GM12878 (cell line): ENCODE measurements at regions not wholly inside any gene's neighbourhood (a gene's known extent, or its start where the extent isn't known, plus 50 kb on each side); places are given as distances from the start of the nearest gene placed in this dataset.

ENCODE experiments used
- ATAC-seq: fragments of 200-7000 bp; cut with Tn5 transposase; 3 replicates; pipeline ENCODE4 v1.9.1; 2020; ENCODE audit warnings: mild to moderate bottlenecking, moderate library complexity
- BruUV-seq: library from RNA; stranded (reverse); fragments of 400-500 nt; replicated peaks from 2 replicates; lab custom pipeline; 2021; lab: Mats Ljungman, UMichigan
- CTCF ChIA-PET: fragments of 300-600 bp; sonication (Branson Sonifier 250); formaldehyde crosslinking; extraction: SDS; loops from one replicate; lab custom pipeline; 2021; ENCODE audit warnings: inconsistent platforms; lab: Yijun Ruan, JAX
- POLR2A ChIA-PET: fragments of 350-600 bp; formaldehyde crosslinking; extraction: SDS; loops from one replicate; lab custom pipeline; 2021; ENCODE audit warnings: inconsistent platforms; lab: Charles Lee
- RAD21 ChIA-PET: fragments of 300-600 bp; sonication (Branson Sonifier 250); formaldehyde crosslinking; loops from one replicate; lab custom pipeline; 2023; ENCODE audit warnings: antibody characterized with exemption; ENCODE audit not compliant: unreplicated experiment; lab: Charles Lee
- SMC1A ChIA-PET: fragments of 300-600 bp; sonication (Branson Sonifier 250); formaldehyde crosslinking; loops from one replicate; lab custom pipeline; 2023; ENCODE audit not compliant: unreplicated experiment, uncharacterized antibody; lab: Charles Lee
- DNase-seq: peaks from one replicate; pipeline ENCODE4 v3.0.0-alpha.2; 2011; ENCODE audit warnings: low read depth, low spot score
- FAIRE-seq: peaks from 3 replicates; lab custom pipeline; 2011; peaks lifted over from hg19 to GRCh38; lab: Jason Lieb, UNC
- H2AFZ ChIP-seq: 2 replicates; pipeline ENCODE4 v1.6.0; 2011; ENCODE audit warnings: low read depth, low read length, control low read depth; ENCODE audit not compliant: control insufficient read depth
- H3K27ac ChIP-seq: 2 replicates; pipeline ENCODE4 v1.5.1; 2011; ENCODE audit warnings: control low read depth; ENCODE audit not compliant: control insufficient read depth, insufficient read depth
- H3K27me3 ChIP-seq, 2 experiments: replicated peaks in 1 of 2; 2 replicates each; pipeline versions ENCODE4 v1.6.0 to v1.6.1; 2011; ENCODE audit warnings: low read length in 1 of 2; ENCODE audit not compliant: control insufficient read depth in 2 of 2, insufficient read depth in 2 of 2
- H3K36me3 ChIP-seq, 2 experiments: 2 replicates each; pipeline ENCODE4 v1.5.1; 2011; ENCODE audit warnings: low read length in 1 of 2; ENCODE audit not compliant: control insufficient read depth in 2 of 2, insufficient read depth in 2 of 2
- H3K4me1 ChIP-seq: 2 replicates; pipeline ENCODE4 v1.6.1; 2011; ENCODE audit warnings: mild to moderate bottlenecking, low read length, moderate library complexity, mixed read lengths; ENCODE audit not compliant: control insufficient read depth, insufficient read depth
- H3K4me2 ChIP-seq: 2 replicates; pipeline ENCODE4 v1.6.0; 2011; ENCODE audit warnings: control low read depth; ENCODE audit not compliant: control insufficient read depth, insufficient read depth
- H3K4me3 ChIP-seq: fragments of 200-600 bp; sonication (generic); 2 replicates; pipeline ENCODE4 v1.5.1; 2016
- H3K79me2 ChIP-seq: 2 replicates; pipeline ENCODE4 v1.6.0; 2011; ENCODE audit warnings: low read length; ENCODE audit not compliant: control insufficient read depth, insufficient read depth
- H3K9ac ChIP-seq: 2 replicates; pipeline ENCODE4 v1.8.0; 2011; ENCODE audit warnings: low read length, control low read depth, mixed read lengths; ENCODE audit not compliant: control insufficient read depth, insufficient read depth
- H3K9me3 ChIP-seq: replicated peaks from 3 replicates; pipeline ENCODE4 v1.5.1; 2011; ENCODE audit warnings: mild to moderate bottlenecking, low read length; ENCODE audit not compliant: control insufficient read depth, insufficient read depth
- H4K20me1 ChIP-seq: 2 replicates; pipeline ENCODE4 v1.6.0; 2011; ENCODE audit not compliant: control insufficient read depth, insufficient read depth
- BMI1 ChIP-seq: fragments of 450-650 bp; IDR thresholded peaks from 2 replicates; pipeline ENCODE4 v1.6.1; 2016; ENCODE audit warnings: mild to moderate bottlenecking, moderate library complexity, borderline replicate concordance
- CEBPZ ChIP-seq: fragments of 150-350 bp; IDR thresholded peaks from 2 replicates; pipeline ENCODE4 v1.6.1; 2016; ENCODE audit warnings: low read depth, low read length
- ETV6 ChIP-seq, 2 experiments: fragments of 450-650 bp in 1 of 2; IDR thresholded peaks in 1 of 2; conservative IDR thresholded peaks in 1 of 2; 2 replicates each; pipeline ENCODE4 v1.6.1; 2014; ENCODE audit warnings: antibody characterized with exemption in 1 of 2, borderline replicate concordance in 1 of 2, low read depth in 1 of 2, mild to moderate bottlenecking in 1 of 2, moderate library complexity in 1 of 2
- HCFC1 ChIP-seq: fragments of 150-350 bp; IDR thresholded peaks from 2 replicates; pipeline ENCODE4 v1.6.1; 2014; ENCODE audit warnings: low read length
- MTA2 ChIP-seq: fragments of 450-650 bp; IDR thresholded peaks from 2 replicates; pipeline ENCODE4 v1.6.1; 2016; ENCODE audit warnings: low read depth, mild to moderate bottlenecking, moderate library complexity
- RB1 ChIP-seq: fragments of 450-650 bp; formaldehyde crosslinking; IDR thresholded peaks from 2 replicates; pipeline ENCODE4 v1.6.1; 2017; ENCODE audit warnings: mild to moderate bottlenecking, borderline replicate concordance
- STAT3 ChIP-seq: IDR thresholded peaks from 2 replicates; pipeline ENCODE4 v1.6.1; 2011; ENCODE audit warnings: low read depth, low read length, improper control_type of control experiment
- TARDBP ChIP-seq: IDR thresholded peaks from 2 replicates; pipeline ENCODE4 v1.6.1; 2016; ENCODE audit warnings: borderline replicate concordance
- YBX1 ChIP-seq: fragments of 450-650 bp; IDR thresholded peaks from 2 replicates; pipeline ENCODE4 v1.6.1; 2016; ENCODE audit warnings: antibody characterized with exemption
- ZBTB11 ChIP-seq: fragments of 450-650 bp; formaldehyde crosslinking; IDR thresholded peaks from 2 replicates; pipeline ENCODE4 v1.5.0; 2022; ENCODE audit warnings: mild to moderate bottlenecking, missing genetic modification characterization
- ZNF274 ChIP-seq: IDR thresholded peaks from one replicate; pipeline ENCODE4 v1.8.0; 2011; ENCODE audit not compliant: insufficient read length, insufficient read depth
- WGBS: methylation state at CpG from one replicate; pipeline ENCODE4 v1.1.6; 2016; ENCODE audit warnings: low lambda C conversion rate; ENCODE audit not compliant: insufficient replicate concordance, insufficient coverage; ENCODE audit errors: missing lambda C conversion rate; 5-methylcytosine and 5-hydroxymethylcytosine counted together
- in situ Hi-C: fragments of 300-500 bp; cut with MboI; formaldehyde crosslinking; loops from 9 replicates; pipeline ENCODE4 v1.14.3; 2018; ENCODE audit warnings: mixed read lengths
- intact Hi-C: fragments of 100-400 bp; cut with micrococcal nuclease; formaldehyde crosslinking; loops from one replicate; pipeline ENCODE4 v1.14.2; 2022; ENCODE audit not compliant: unreplicated experiment
- TF ChIP-seq, protein P1 (sequence below): fragments of 450-650 bp; formaldehyde crosslinking; IDR thresholded peaks from 2 replicates; pipeline ENCODE4 v1.4.0; 2020; ENCODE audit warnings: mild to moderate bottlenecking, moderate library complexity
- TF ChIP-seq, protein P2 (sequence below): IDR thresholded peaks from 2 replicates; pipeline ENCODE4 v1.6.1; 2012; ENCODE audit warnings: low read length, inconsistent platforms

GRCh38 chr7:25436413-25436812 lies 208.1 kb upstream of the NPVF start:
- Histone ChIP-seq H3K27me3 (no peaks in the 10 kb centered on the region; a peak in 1 of 4 replicates), H2AFZ (no peak overlapping the region), H3K4me3 (no peak overlapping the region), H3K36me3 (no peaks in the 10 kb centered on the region), H3K9me3 (no peaks in the 10 kb centered on the region), H3K4me1 (no peaks in the 10 kb centered on the region), H3K79me2 (no peaks in the 10 kb centered on the region), H3K4me2 (no peak overlapping the region), H3K9ac (no peak overlapping the region), H3K27ac (no peak overlapping the region), H4K20me1 (no peaks in the 10 kb centered on the region)
- ATAC-seq (no peak), DNase-seq (no peak), FAIRE-seq (no peak)
- ChIA-PET RAD21 (no interaction called here), SMC1A (no interaction called here), CTCF (no interaction called here), POLR2A (no interaction called here)
- in situ Hi-C loops, result no loop called here
- TF ChIP-seq STAT3 (no peak), HCFC1 (no peak), MTA2 (no peak), TARDBP (no peak), BMI1 (no peak), ZNF274 (no peak), RB1 (no peak), ETV6 (conservative IDR thresholded peaks at IDR 0.05 in 1 of 2, IDR thresholded peaks at IDR 0.05 in 1 of 2; ENCODE audit: borderline replicate concordance in 1 of 2, low read depth in 1 of 2) (no peak), ZBTB11 (no peak), YBX1 (no peak), CEBPZ (no peak)
- TF ChIP-seq, protein P1, sequence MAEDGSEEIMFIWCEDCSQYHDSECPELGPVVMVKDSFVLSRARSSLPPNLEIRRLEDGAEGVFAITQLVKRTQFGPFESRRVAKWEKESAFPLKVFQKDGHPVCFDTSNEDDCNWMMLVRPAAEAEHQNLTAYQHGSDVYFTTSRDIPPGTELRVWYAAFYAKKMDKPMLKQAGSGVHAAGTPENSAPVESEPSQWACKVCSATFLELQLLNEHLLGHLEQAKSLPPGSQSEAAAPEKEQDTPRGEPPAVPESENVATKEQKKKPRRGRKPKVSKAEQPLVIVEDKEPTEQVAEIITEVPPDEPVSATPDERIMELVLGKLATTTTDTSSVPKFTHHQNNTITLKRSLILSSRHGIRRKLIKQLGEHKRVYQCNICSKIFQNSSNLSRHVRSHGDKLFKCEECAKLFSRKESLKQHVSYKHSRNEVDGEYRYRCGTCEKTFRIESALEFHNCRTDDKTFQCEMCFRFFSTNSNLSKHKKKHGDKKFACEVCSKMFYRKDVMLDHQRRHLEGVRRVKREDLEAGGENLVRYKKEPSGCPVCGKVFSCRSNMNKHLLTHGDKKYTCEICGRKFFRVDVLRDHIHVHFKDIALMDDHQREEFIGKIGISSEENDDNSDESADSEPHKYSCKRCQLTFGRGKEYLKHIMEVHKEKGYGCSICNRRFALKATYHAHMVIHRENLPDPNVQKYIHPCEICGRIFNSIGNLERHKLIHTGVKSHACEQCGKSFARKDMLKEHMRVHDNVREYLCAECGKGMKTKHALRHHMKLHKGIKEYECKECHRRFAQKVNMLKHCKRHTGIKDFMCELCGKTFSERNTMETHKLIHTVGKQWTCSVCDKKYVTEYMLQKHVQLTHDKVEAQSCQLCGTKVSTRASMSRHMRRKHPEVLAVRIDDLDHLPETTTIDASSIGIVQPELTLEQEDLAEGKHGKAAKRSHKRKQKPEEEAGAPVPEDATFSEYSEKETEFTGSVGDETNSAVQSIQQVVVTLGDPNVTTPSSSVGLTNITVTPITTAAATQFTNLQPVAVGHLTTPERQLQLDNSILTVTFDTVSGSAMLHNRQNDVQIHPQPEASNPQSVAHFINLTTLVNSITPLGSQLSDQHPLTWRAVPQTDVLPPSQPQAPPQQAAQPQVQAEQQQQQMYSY (CRISPR knock-in tag), result no peak
- TF ChIP-seq, protein P2, sequence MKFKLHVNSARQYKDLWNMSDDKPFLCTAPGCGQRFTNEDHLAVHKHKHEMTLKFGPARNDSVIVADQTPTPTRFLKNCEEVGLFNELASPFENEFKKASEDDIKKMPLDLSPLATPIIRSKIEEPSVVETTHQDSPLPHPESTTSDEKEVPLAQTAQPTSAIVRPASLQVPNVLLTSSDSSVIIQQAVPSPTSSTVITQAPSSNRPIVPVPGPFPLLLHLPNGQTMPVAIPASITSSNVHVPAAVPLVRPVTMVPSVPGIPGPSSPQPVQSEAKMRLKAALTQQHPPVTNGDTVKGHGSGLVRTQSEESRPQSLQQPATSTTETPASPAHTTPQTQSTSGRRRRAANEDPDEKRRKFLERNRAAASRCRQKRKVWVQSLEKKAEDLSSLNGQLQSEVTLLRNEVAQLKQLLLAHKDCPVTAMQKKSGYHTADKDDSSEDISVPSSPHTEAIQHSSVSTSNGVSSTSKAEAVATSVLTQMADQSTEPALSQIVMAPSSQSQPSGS, result no peak
- intact Hi-C loops, result no loop called here
- WGBS, result 52% methylated on average over 3 of the region's 3 CpGs
- BruUV-seq, result no TSS peak
